ENCODE measurements at regions not wholly inside any gene's neighbourhood (a gene's known extent, or its start where the extent isn't known, plus 50 kb on each side); places are given as distances from the start of the nearest gene placed in this dataset.

DNA sequence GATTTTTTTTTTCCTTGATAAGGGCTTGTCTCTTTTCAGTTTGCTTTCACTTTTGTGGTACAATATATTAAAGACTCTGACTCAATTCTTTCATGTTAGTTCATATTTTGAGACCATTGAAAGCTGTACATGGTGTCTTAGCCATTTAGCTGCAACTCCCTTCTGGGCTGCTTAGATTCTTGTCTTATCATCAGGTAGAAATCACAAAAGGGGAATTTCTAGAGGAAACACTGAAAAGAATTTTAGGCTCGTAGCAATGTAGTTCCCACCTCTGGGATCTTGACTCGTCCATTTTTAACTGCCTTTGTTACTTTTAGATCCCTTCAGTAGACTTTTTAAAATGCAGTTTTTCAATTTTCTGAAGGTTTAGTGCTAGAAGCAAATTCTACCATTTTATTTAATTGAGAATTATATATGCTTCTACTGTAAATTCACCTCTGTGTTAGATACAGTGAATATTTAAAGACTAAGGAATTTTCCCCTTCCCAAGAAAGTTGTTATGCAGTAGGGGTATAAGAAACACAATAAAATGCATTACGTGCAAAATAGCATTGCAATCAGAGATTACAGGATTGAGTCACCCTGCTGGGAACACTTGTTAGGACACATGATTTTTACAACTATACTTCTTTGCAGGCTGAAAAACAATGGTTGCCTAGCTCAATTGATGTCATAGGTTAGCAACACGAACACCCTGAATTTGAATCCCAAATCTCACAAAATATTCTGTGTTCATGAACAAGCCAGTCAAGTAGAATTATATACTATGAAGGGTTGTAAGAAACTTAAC lies 772.7 kb downstream of the PDCD6IP start:
- no peak overlapping the region for H3K4me3 ChIP-seq (ENCODE audit: low read depth, low read length)
- no peak for DNase-seq (ENCODE audit: low read depth)
- TF ChIP-seq, protein P1, sequence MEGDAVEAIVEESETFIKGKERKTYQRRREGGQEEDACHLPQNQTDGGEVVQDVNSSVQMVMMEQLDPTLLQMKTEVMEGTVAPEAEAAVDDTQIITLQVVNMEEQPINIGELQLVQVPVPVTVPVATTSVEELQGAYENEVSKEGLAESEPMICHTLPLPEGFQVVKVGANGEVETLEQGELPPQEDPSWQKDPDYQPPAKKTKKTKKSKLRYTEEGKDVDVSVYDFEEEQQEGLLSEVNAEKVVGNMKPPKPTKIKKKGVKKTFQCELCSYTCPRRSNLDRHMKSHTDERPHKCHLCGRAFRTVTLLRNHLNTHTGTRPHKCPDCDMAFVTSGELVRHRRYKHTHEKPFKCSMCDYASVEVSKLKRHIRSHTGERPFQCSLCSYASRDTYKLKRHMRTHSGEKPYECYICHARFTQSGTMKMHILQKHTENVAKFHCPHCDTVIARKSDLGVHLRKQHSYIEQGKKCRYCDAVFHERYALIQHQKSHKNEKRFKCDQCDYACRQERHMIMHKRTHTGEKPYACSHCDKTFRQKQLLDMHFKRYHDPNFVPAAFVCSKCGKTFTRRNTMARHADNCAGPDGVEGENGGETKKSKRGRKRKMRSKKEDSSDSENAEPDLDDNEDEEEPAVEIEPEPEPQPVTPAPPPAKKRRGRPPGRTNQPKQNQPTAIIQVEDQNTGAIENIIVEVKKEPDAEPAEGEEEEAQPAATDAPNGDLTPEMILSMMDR (IDR thresholded peaks at IDR 0.05; ENCODE audit: low read depth, low read length, missing control alignments), result no peak

DNA sequence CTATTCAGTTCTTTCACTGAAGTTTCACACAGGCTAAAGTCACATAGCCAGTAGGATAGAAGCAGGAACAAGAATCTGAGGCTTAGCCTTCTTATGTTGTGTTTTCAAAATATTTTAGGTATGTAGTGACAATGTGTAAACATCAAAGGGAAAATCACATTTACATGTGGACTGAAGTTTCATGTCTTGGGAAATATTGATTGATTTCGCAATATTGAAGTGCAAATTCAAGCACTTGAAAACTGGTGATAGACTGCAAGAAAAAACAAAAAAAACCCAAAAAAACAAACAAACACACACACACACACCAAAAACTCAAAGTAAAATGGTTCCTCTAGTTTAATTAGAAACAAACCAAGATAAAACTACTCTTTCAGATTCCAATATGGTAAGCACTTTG lies 773.3 kb downstream of the PDCD6IP start:
- TF ChIP-seq, protein P1 (IDR thresholded peaks at IDR 0.05; ENCODE audit: low read depth, low read length, missing control alignments), result no peak
- no peak overlapping the region for H3K4me3 ChIP-seq (ENCODE audit: low read depth, low read length)
- no peak for DNase-seq (ENCODE audit: low read depth)

DNA sequence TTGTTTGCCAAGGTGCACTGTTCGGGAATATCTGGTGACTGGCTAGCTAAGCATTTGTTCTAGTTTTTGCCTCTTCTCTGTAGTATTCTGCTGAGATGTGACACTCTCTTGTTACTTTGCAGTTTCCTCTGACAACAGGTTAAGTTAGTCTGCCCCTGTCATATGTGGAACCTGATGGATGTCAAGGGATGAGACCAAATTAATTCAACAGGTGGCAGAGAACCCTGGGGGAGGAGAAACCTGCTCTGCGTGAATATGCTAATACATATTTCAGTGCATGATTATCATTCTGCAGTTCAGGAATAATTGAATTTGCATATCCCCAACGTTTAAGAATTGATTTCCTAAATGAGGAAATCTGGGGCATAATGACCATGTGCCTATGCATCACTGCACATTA lies 777.3 kb downstream of the PDCD6IP start:
- TF ChIP-seq, protein P1 (IDR thresholded peaks at IDR 0.05; ENCODE audit: low read depth, low read length, missing control alignments), result no peak
- H3K4me3 ChIP-seq (ENCODE audit: low read depth, low read length), result no peak overlapping the region
- no peak for DNase-seq (ENCODE audit: low read depth)

DNA sequence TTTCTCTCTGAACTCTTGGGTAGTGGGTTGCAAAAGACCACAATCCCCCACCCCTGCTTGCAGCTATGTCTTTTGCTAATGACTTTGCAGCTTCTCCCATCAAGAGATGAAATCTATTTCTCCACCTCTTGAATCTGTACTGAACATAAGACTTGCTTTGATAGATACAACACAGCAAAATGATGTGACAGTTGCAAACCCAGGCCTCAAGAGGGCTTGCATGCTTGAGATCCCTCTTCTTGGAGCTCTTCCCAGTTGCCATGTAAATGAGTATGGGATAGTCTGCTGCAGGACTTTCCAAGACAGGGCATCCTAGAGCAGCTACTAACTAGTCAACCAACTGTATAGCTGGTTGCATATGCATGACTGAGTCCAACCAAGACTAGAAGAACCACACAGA lies 783.6 kb downstream of the PDCD6IP start:
- no peak for DNase-seq (ENCODE audit: low read depth)
- TF ChIP-seq, protein P1 (IDR thresholded peaks at IDR 0.05; ENCODE audit: low read depth, low read length, missing control alignments), result no peak
- no peak overlapping the region for H3K4me3 ChIP-seq (ENCODE audit: low read depth, low read length)

DNA sequence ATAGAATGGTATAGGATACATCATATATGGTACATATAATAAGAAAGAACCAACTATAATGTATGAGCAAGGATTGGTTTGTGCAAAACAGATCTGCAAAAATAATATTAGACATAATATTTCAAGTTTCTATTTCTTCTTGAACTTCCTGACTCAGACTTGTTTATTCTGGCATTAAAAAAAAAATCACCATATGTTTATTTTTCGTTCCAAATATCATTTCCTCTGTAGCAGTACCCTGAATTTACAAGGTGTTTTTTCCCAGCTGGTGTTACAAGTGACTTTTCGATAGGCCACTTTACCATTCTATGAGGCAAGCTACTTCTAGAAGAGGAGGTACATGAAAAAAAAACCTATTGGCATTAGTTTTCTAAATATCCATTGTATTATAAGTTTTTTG lies 785.0 kb downstream of the PDCD6IP start:
- TF ChIP-seq, protein P1 (IDR thresholded peaks at IDR 0.05; ENCODE audit: low read depth, low read length, missing control alignments), result no peak

DNA sequence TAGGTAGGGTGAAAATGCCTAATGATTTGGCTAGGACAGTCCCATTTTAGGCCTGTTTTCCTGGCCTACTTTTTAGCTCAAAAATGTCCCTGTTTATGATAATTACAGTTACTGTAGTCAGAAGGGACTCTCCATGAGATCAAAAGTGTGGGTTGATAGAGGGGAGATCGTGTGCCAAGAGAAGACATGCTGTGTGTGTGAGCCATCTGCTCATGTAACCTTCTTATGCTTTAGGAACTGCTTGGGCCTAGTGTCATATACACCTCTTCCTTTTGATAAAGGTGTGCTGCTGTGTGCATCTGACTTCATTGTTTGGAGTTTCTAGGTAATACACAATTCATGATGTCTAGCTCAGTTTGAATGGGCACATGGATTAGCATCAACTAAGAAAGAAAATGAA lies 786.5 kb downstream of the PDCD6IP start:
- TF ChIP-seq, protein P1 (IDR thresholded peaks at IDR 0.05; ENCODE audit: low read depth, low read length, missing control alignments), result no peak
- no peak for DNase-seq (ENCODE audit: low read depth)

More for the DNA sequence above, 785.0 kb downstream of the PDCD6IP start:
- H3K4me3 ChIP-seq (ENCODE audit: low read depth, low read length), result no peak overlapping the region
- DNase-seq (ENCODE audit: low read depth), result no peak

DNA sequence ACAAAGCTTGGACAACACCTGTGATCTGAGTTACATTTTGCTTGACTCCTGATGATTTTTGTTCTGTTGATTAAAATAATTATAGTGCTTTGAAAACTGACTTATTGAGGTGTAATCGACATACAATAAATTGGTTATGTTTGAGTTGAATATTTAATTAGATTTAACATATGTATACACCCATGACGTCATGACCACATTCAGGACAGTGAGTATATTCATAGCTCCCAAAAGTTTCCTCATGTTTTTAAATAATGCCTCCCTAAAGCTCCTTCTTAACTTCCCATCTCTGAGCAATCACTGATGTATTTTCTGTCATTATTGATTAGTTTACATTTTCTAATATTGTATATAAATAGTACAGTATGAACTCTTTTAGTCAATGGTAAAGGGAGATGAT lies 801.2 kb downstream of the PDCD6IP start:
- no peak for DNase-seq (ENCODE audit: low read depth)
- TF ChIP-seq, protein P1 (IDR thresholded peaks at IDR 0.05; ENCODE audit: low read depth, low read length, missing control alignments), result no peak
- H3K4me3 ChIP-seq (ENCODE audit: low read depth, low read length), result no peak overlapping the region

More for the DNA sequence above, 786.5 kb downstream of the PDCD6IP start:
- H3K4me3 ChIP-seq (ENCODE audit: low read depth, low read length), result no peak overlapping the region

Measured in GM12864 (cell line).